Lower leg skin (tissue), 4 donors: ENCODE measurements at regions not wholly inside any gene's neighbourhood (a gene's known extent, or its start where the extent isn't known, plus 50 kb on each side); places are given as distances from the start of the nearest gene placed in this dataset.
"Not testable (repeated sequence)": the region's sequence is repeated elsewhere in the genome, so short reads cannot be mapped to it uniquely, and the experiment has no call there.

Experiments
- DNase-seq, 2 donors: peaks; one replicate each; pipeline ENCODE4 v3.0.0-alpha.2; 2019; ENCODE audit warnings: low spot score in 2 of 2
- H3K4me3 ChIP-seq: fragments of 200-600 bp; sonication (generic); 2 replicates; pipeline ENCODE4 v1.5.1; 2017; ENCODE audit warnings: mild to moderate bottlenecking, low read depth; ENCODE audit not compliant: poor library complexity, severe bottlenecking
- CTCF ChIP-seq, 3 donors: fragments of 450-650 bp; IDR thresholded peaks; one replicate each; pipeline ENCODE4 v1.5.1; 2016; ENCODE audit warnings: antibody characterized with exemption in 3 of 3, mild to moderate bottlenecking in 3 of 3, moderate library complexity in 2 of 3
- POLR2A ChIP-seq, 2 donors: fragments of 450-650 bp; IDR thresholded peaks; one replicate each; pipeline ENCODE4 v1.6.1; 2016 to 2017; ENCODE audit warnings: antibody characterized with exemption in 2 of 2, mild to moderate bottlenecking in 1 of 2, moderate library complexity in 1 of 2
- WGBS, 2 donors: methylation state at CpG; one replicate each; pipeline ENCODE4 v1.1.5; 2018; 5-methylcytosine and 5-hydroxymethylcytosine counted together
- intact Hi-C: fragments of 100-400 bp; cut with DNase I; formaldehyde crosslinking; loops from one replicate; pipeline ENCODE4 v1.15.0; 2023; ENCODE audit warnings: low total_unique reads

DNA sequence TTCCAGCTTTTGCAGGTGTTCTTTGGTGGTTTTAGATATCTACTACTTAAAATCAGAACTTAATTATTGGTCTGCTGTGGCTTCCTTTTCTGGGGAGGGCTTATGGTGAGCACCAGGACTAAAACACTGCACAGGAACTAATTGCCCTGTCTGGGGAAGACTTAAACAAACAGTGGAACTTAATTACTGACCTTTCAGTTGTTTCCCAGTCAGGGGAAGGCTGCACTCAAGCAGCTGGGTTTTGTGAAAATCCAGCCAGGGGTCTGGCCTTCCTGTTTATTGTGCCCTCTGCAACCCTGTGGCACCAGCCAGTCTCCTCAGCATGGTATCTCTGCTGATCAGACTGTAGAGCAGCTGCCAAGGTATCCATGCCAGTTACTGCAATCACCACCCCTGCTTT lies 398.2 kb downstream of the ADCYAP1 start:
- H3K4me3 ChIP-seq: no peak overlapping the region
- no peak for DNase-seq
- TF ChIP-seq POLR2A (IDR thresholded peaks at IDR 0.05) (no peak), CTCF (IDR thresholded peaks at IDR 0.05) (no peak)
- intact Hi-C loops: no loop called here

GRCh38 chr18:1304392-1304992 lies 399.8 kb downstream of the ADCYAP1 start:
- no peak overlapping the region for H3K4me3 ChIP-seq
- 62 to 70% methylated on average over 4 of the region's 4 CpGs for WGBS, 2 donors
- no peak for TF ChIP-seq POLR2A (IDR thresholded peaks at IDR 0.05)
- intact Hi-C loops: no loop called here
- no peak for DNase-seq

DNA sequence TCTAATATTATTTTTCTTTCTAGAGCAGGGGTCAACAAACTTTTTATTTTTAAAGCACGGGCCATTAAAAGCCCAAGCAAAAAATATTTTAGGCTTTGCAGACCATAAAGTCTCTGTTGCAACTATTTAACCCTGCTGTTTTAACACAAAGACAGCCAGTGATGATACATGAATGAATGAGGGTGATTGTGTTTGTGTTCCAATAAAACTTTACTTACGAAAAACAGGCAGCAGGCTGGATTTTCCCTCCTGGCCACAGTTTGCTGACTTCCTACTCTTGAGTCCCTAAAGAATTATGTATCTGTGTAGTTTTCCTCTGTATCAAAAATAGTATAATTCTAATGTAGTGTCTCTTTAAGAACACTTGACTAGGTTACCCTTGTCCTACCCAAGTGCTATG lies 402.0 kb downstream of the ADCYAP1 start:
- TF ChIP-seq POLR2A (IDR thresholded peaks at IDR 0.05): no peak
- no peak for TF ChIP-seq CTCF (IDR thresholded peaks at IDR 0.05)
- WGBS, 2 donors: 70% methylated on average over 2 of the region's 2 CpGs
- intact Hi-C loops: no loop called here

GRCh38 chr18:1308686-1309085 lies 404.0 kb downstream of the ADCYAP1 start:
- DNase-seq: no peak
- TF ChIP-seq POLR2A (IDR thresholded peaks at IDR 0.05) (no peak), CTCF (IDR thresholded peaks at IDR 0.05) (no peak)
- WGBS, 2 donors: 82 to 85% methylated on average over 5 of the region's 5 CpGs
- intact Hi-C loops: no loop called here
- H3K4me3 ChIP-seq: no peak overlapping the region

More for the DNA sequence above, 402.0 kb downstream of the ADCYAP1 start:
- H3K4me3 ChIP-seq: no peak overlapping the region
- DNase-seq: no peak

- TF ChIP-seq CTCF (IDR thresholded peaks at IDR 0.05): no peak
- TF ChIP-seq POLR2A (IDR thresholded peaks at IDR 0.05): no peak
- WGBS, 2 donors: 72 to 83% methylated on average over 2 of the region's 2 CpGs
- DNase-seq: no peak
- H3K4me3 ChIP-seq: no peak overlapping the region
- intact Hi-C loops: no loop called here
Observed at GRCh38 chr18:1311376-1311775, 406.7 kb downstream of the ADCYAP1 start.

DNA sequence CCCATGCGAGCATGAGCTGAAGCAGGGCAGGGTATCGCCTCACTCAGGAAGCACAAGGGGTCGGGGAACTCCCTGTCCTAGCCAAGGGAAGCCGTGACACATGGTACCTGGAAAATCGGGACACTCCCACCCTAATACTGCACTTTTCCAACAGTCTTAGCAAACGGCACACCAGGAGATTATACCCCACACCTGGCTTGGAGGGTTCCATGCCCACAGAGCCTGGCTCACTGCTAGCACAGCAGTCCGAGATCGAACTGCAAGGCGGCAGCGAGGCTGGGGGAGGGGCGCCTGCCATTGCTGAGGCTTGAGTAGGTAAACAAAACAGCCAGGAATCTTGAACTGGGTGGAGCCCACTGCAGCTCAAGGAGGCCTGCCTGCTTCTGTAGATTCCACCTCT lies 430.7 kb downstream of the ADCYAP1 start:
- intact Hi-C loops, DNase-seq, H3K4me3 ChIP-seq: not testable (repeated sequence)
- WGBS, 2 donors: 87 to 90% methylated on average over 11 of the region's 11 CpGs

GRCh38 chr18:1350931-1351450 lies 446.3 kb downstream of the ADCYAP1 start:
- TF ChIP-seq CTCF (IDR thresholded peaks at IDR 0.05) (no peak), POLR2A (IDR thresholded peaks at IDR 0.05) (no peak)
- no peak overlapping the region for H3K4me3 ChIP-seq
- intact Hi-C loops: no loop called here
- no peak for DNase-seq
- 63 to 68% methylated on average over 4 of the region's 4 CpGs for WGBS, 2 donors
